HG02943 (cell line): ENCODE measurements at regions not wholly inside any gene's neighbourhood (a gene's known extent, or its start where the extent isn't known, plus 50 kb on each side); places are given as distances from the start of the nearest gene placed in this dataset.
"Not testable (repeated sequence)": the region's sequence is repeated elsewhere in the genome, so short reads cannot be mapped to it uniquely, and the experiment has no call there.

Experiments
- ATAC-seq: cut with Tn5 transposase; IDR thresholded peaks from one replicate; pipeline ENCODE4 v1.9.1; 2021; ENCODE audit warnings: mild to moderate bottlenecking, low read depth, moderate library complexity; ENCODE audit not compliant: unreplicated experiment

GRCh38 chr13:21228738-21229137 is 52.3 kb downstream of the MRPL57 start:
- no peak for ATAC-seq

GRCh38 chr13:21229241-21230024 is 53.0 kb downstream of the MRPL57 start:
- no peak for ATAC-seq

GRCh38 chr13:21230516-21230915 is 54.1 kb downstream of the MRPL57 start:
- ATAC-seq, result no peak

GRCh38 chr13:21231426-21231940 is 55.0 kb downstream of the MRPL57 start:
- no peak for ATAC-seq

- no peak for ATAC-seq
Measured at GRCh38 chr13:21232196-21232595, 55.7 kb downstream of the MRPL57 start.

- ATAC-seq, result no peak
Measured at GRCh38 chr13:21232599-21232998, 56.1 kb downstream of the MRPL57 start.

GRCh38 chr13:21233086-21233485 is 56.6 kb downstream of the MRPL57 start:
- ATAC-seq, result no peak

- ATAC-seq, result no peak
Measured at GRCh38 chr13:21234526-21234925, 58.1 kb downstream of the MRPL57 start.

GRCh38 chr13:21235174-21235573 is 58.7 kb downstream of the MRPL57 start:
- ATAC-seq, result no peak

GRCh38 chr13:21237081-21237480 is 60.6 kb downstream of the MRPL57 start:
- no peak for ATAC-seq

- ATAC-seq, result no peak
Measured at GRCh38 chr13:21238267-21238666, 61.8 kb downstream of the MRPL57 start.

- ATAC-seq, result no peak
Measured at GRCh38 chr13:21240586-21240985, 64.1 kb downstream of the MRPL57 start.

GRCh38 chr13:21242236-21242635 is 65.8 kb downstream of the MRPL57 start:
- no peak for ATAC-seq

GRCh38 chr13:21243045-21243897 is 66.8 kb downstream of the MRPL57 start:
- no peak for ATAC-seq

GRCh38 chr13:21243898-21244184 is 67.4 kb downstream of the MRPL57 start:
- ATAC-seq, result not testable (repeated sequence)

- no peak for ATAC-seq
Measured at GRCh38 chr13:21246761-21247452, 70.4 kb downstream of the MRPL57 start.

GRCh38 chr13:21256351-21256761 is 79.9 kb downstream of the MRPL57 start:
- no peak for ATAC-seq

- ATAC-seq, result no peak
Measured at GRCh38 chr13:21256891-21257290, 80.4 kb downstream of the MRPL57 start.

GRCh38 chr13:21259571-21260455 is 83.4 kb downstream of the MRPL57 start:
- ATAC-seq, result no peak
